ENCODE measurements at regions not wholly inside any gene's neighbourhood (a gene's known extent, or its start where the extent isn't known, plus 50 kb on each side); places are given as distances from the start of the nearest gene placed in this dataset.

DNA sequence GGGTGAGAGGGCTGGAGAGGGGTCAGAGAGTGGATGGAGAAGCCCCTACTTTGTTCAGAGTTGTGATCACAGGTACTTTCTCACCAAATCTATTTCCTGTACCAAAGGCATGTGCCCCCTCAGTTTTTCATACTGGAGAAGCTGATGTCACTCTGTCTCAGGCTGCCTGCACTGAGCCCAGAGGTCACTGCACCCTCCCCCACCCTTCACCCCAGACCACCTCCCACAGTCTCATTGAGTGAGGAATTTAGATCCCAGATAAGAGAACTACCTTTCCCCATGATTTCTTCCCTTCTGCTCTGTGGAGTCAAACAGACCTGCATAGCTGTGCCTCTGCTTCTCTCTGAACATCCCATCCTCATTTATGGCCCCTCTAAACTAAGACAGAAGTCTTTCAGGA is 140.0 kb upstream of the IRX6 start:
- TF ChIP-seq, protein P1, sequence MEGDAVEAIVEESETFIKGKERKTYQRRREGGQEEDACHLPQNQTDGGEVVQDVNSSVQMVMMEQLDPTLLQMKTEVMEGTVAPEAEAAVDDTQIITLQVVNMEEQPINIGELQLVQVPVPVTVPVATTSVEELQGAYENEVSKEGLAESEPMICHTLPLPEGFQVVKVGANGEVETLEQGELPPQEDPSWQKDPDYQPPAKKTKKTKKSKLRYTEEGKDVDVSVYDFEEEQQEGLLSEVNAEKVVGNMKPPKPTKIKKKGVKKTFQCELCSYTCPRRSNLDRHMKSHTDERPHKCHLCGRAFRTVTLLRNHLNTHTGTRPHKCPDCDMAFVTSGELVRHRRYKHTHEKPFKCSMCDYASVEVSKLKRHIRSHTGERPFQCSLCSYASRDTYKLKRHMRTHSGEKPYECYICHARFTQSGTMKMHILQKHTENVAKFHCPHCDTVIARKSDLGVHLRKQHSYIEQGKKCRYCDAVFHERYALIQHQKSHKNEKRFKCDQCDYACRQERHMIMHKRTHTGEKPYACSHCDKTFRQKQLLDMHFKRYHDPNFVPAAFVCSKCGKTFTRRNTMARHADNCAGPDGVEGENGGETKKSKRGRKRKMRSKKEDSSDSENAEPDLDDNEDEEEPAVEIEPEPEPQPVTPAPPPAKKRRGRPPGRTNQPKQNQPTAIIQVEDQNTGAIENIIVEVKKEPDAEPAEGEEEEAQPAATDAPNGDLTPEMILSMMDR (IDR thresholded peaks at IDR 0.05): no peak
- TF ChIP-seq POLR2A (IDR thresholded peaks at IDR 0.05): no peak

All from tibial nerve (tissue), 3 donors.